ENCODE measurements at regions not wholly inside any gene's neighbourhood (a gene's known extent, or its start where the extent isn't known, plus 50 kb on each side); places are given as distances from the start of the nearest gene placed in this dataset.

DNA sequence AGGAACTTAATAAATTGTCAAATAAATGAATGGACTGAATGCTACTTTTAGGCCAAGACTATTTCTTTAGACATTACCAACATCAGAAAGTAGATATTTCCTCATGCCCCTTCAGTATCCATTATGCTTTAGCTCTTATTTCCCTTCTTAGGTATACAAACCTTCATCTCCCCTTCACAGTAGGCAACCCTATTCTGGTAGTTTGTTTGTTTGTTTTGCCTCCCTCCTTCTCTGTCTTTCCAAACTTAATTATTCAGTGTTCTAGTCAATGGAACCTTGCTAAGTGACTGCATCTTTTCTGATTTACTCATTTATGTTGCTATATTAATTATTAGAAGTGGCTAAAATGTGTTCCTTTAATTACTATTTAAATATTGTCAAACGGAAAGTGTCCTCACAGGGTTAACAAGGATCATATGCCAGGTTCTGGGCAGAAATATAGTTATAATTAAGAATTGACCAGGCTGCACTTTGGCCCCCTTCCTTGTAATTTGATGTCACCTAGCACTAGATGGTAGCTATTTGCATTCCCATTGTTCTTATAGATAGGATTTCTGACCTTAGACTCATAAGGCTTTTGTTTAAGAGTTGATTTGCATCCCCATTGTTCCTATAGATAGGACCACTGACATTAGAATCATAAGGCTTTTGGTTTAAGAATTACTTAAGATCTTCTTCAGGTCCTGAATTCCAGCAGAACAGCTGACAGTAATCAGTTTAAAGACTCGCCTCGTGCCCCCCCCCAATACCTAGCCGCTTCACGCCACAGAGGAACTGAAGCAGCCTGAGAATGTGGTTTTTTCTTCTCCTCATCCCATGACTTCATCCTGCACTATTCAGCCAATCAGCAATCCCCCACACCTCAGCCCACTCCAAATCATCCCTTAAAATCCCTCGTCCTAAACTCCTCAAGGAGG, 84.4 kb upstream of the NUDT12 start:
- TF ChIP-seq, protein P1, sequence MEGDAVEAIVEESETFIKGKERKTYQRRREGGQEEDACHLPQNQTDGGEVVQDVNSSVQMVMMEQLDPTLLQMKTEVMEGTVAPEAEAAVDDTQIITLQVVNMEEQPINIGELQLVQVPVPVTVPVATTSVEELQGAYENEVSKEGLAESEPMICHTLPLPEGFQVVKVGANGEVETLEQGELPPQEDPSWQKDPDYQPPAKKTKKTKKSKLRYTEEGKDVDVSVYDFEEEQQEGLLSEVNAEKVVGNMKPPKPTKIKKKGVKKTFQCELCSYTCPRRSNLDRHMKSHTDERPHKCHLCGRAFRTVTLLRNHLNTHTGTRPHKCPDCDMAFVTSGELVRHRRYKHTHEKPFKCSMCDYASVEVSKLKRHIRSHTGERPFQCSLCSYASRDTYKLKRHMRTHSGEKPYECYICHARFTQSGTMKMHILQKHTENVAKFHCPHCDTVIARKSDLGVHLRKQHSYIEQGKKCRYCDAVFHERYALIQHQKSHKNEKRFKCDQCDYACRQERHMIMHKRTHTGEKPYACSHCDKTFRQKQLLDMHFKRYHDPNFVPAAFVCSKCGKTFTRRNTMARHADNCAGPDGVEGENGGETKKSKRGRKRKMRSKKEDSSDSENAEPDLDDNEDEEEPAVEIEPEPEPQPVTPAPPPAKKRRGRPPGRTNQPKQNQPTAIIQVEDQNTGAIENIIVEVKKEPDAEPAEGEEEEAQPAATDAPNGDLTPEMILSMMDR (conservative IDR thresholded peaks at IDR 0.05; ENCODE audit: low read depth, low read length) = no peak
- no peak for DNase-seq (ENCODE audit: low read depth)
- H3K4me3 ChIP-seq (ENCODE audit: low read length) = no peak overlapping the region

DNA sequence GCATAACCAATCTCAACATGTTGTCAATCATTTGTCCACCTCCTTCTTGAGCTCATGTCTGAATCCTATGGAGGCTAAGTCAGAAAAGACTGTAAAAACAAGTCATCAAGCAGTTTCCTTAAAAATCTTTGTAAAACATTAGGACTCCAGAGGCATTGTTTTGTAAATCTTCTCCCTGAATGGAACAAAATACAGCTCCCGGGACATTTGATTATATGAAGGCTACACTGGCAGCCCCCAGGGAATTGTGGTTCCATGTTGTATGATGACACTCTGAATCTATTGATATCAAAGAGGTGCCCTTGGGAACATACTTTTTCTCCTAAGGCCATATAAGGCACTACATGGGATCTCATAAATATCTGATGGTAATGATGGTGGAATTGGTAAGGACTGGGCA, 83.2 kb upstream of the NUDT12 start:
- TF ChIP-seq, protein P1 (conservative IDR thresholded peaks at IDR 0.05; ENCODE audit: low read depth, low read length) = no peak
- H3K4me3 ChIP-seq (ENCODE audit: low read length) = no peak overlapping the region
- DNase-seq (ENCODE audit: low read depth) = no peak

DNA sequence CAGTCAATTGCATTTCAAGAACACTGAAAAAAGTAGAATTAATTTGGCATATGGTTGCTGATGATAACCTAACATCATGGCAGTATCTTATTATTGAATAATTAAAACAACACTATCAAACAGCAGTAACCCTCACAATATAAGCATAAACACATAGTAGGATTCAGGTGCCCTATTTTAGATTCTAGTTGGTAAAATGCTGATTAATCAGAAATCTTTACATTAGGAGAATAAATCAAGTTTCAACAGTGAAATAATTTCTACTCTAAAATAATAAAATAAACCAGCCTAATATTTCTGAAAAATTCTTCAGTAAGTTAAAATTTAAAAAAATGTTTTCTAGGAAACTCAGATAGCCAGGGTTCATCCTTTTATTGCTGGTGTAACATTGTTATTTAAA, 76.4 kb upstream of the NUDT12 start:
- TF ChIP-seq, protein P1 (conservative IDR thresholded peaks at IDR 0.05; ENCODE audit: low read depth, low read length) = no peak
- no peak overlapping the region for H3K4me3 ChIP-seq (ENCODE audit: low read length)
- DNase-seq (ENCODE audit: low read depth) = no peak

DNA sequence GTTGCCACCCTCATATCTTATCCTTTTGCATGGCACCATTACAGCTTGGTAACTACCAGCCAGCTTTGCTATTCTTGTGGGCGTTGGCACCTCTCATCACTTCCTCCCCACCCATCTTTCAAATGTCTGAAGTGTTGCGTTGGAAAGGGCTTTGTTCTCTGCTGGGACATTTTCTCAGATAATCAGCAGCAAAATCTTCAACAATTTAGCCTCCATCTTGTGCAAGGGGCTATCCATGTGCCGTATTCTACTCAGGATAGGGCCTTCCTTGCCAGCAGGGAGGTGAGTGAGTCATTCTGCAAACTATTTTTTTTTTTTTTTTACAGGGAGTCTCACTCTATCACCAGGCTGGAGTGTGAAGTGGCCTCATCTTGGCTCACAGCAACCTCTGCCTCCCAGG, 62.1 kb upstream of the NUDT12 start:
- H3K4me3 ChIP-seq (ENCODE audit: low read length) = no peak overlapping the region
- TF ChIP-seq, protein P1 (conservative IDR thresholded peaks at IDR 0.05; ENCODE audit: low read depth, low read length) = no peak
- no peak for DNase-seq (ENCODE audit: low read depth)

DNA sequence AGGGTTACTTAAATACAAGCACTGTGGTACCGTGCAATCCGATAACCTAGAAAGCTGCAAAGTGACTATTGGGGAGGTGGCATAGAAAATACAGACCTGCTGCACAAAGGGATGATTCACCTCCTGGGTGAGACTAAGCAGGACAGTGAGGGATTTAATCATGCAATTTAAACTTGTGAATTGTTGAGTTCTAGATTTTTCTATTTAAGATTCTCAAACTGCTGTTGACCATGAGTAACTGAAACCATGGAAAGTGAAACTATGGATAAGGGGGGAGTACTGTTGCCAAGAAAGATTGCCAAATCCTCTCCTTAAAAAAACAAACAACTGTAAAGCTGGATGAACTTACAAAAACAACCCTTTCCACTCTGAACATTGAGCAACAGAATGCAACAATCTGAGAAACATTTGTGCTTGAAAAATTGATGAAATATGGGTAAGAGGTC, 61.5 kb upstream of the NUDT12 start:
- H3K4me3 ChIP-seq (ENCODE audit: low read length) = no peak overlapping the region
- peak; percentile 8 for DNase-seq (ENCODE audit: low read depth)
- TF ChIP-seq, protein P1 (conservative IDR thresholded peaks at IDR 0.05; ENCODE audit: low read depth, low read length) = no peak

DNA sequence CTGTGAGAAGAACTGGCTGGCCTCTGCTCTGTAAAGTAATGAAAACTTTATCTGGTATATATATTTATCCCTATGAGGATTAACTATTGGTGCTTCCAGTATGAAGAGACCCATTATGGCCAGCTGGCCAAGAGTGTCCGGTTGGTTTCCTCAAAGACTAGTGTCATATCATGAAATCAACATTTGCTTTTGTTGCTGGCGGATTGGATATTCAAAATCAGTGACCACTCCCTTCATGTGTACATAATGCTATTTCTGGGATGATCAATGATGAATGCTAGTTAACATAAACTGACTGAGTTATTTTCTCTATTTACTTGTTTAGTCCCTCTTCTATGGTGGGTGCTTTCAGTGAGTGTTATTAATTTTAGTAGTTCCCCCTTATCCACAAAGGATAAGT, 60.8 kb upstream of the NUDT12 start:
- no peak overlapping the region for H3K4me3 ChIP-seq (ENCODE audit: low read length)
- TF ChIP-seq, protein P1 (conservative IDR thresholded peaks at IDR 0.05; ENCODE audit: low read depth, low read length) = no peak
- no peak for DNase-seq (ENCODE audit: low read depth)

DNA sequence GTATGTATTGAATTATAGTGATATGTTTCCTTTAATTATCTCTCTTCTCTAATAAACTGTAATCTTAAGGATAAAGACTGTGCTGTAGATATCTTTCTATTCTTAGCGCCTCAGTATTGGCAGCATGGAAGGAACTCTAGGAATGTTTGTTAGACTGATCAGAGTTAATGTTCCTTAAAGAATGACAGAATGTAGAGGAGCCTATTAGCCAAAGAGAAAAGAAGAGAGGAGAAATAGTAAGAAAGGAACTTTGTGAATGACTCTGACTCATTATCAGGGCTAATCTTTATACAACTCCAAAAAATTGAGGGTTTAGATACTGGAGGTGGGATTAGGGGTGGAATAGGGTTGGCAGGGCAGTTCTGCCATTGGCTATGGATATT, 59.0 kb upstream of the NUDT12 start:
- peak; percentile 39 for DNase-seq (ENCODE audit: low read depth)
- TF ChIP-seq, protein P1 (conservative IDR thresholded peaks at IDR 0.05; ENCODE audit: low read depth, low read length) = no peak
- H3K4me3 ChIP-seq (ENCODE audit: low read length) = no peak overlapping the region
